Stomach (tissue), 8 donors: ENCODE measurements at regions not wholly inside any gene's neighbourhood (a gene's known extent, or its start where the extent isn't known, plus 50 kb on each side); places are given as distances from the start of the nearest gene placed in this dataset.

Experiments
- DNase-seq, 2 donors: peaks; one replicate each; pipeline versions ENCODE4 v3.0.0 to v3.0.0-alpha.2; 2013 to 2019
- H3K27ac ChIP-seq, 5 donors: fragments of 200-600 bp in 4 of 5; sonication (generic) in 4 of 5; one replicate each; pipeline ENCODE4 v1.5.1; 2013 to 2019; ENCODE audit warnings: mild to moderate bottlenecking in 1 of 5, moderate library complexity in 1 of 5
- H3K27me3 ChIP-seq, 3 donors: fragments of 200-600 bp; sonication (generic); one replicate each; pipeline ENCODE4 v1.5.1; 2017 to 2019; ENCODE audit warnings: mixed run types in 1 of 3
- H3K36me3 ChIP-seq, 4 donors: fragments of 200-600 bp; sonication (generic); 1 replicate in 3 of 4; 2 replicates in 1 of 4; pipeline ENCODE4 v1.5.1; 2016 to 2019
- H3K4me1 ChIP-seq, 4 donors: fragments of 200-600 bp; sonication (generic); one replicate each; pipeline ENCODE4 v1.5.1; 2016 to 2019
- H3K4me3 ChIP-seq, 4 donors: fragments of 200-600 bp; sonication (generic) in 3 of 4; one replicate each; pipeline ENCODE4 v1.5.1; 2016 to 2019; ENCODE audit warnings: mild to moderate bottlenecking in 1 of 4
- H3K9me3 ChIP-seq, 4 donors: fragments of 200-600 bp; sonication (generic); one replicate each; pipeline ENCODE4 v1.5.1; 2016 to 2019
- CTCF ChIP-seq, 7 experiments: fragments of 450-650 bp in 4 of 7; fragments of 200-600 bp in 3 of 7; sonication (generic) in 3 of 7; IDR thresholded peaks; one replicate each; pipeline ENCODE4 v1.5.1; 2016 to 2019; ENCODE audit warnings: antibody characterized with exemption in 7 of 7, control low read depth in 2 of 7, mild to moderate bottlenecking in 1 of 7
- EP300 ChIP-seq: sonication (generic); formaldehyde crosslinking; IDR thresholded peaks from one replicate; pipeline ENCODE4 v1.6.1; 2017; ENCODE audit warnings: antibody characterized with exemption
- POLR2A ChIP-seq, 4 donors: fragments of 450-650 bp; IDR thresholded peaks; one replicate each; pipeline ENCODE4 v1.6.1; 2016; ENCODE audit warnings: antibody characterized with exemption in 4 of 4, control low read depth in 2 of 4, mild to moderate bottlenecking in 1 of 4, moderate library complexity in 1 of 4
- POLR2AphosphoS5 ChIP-seq, 3 donors: sonication (generic); formaldehyde crosslinking; IDR thresholded peaks; one replicate each; pipeline ENCODE4 v1.6.1; 2016; ENCODE audit warnings: antibody characterized with exemption in 3 of 3
- WGBS, 5 donors: extraction: QIAGEN DNeasy Blood & Tissue Kit in 3 of 5; methylation state at CpG; one replicate each; pipeline versions ENCODE4 v1.1.5 to v1.1.7; 2013 to 2018; 5-methylcytosine and 5-hydroxymethylcytosine counted together
- intact Hi-C: fragments of 100-400 bp; cut with DNase I; formaldehyde crosslinking; loops from one replicate; pipeline ENCODE4 v1.15.1; 2023; ENCODE audit warnings: low total_unique reads
- donor health status: healthy with polysubstance abuse.
- donor health status: Bipolar disorder and iron deficiency.
- donor health status: healthy.

- Histone ChIP-seq H3K36me3 (no peaks in the 10 kb centered on the region), H3K4me1 (no peaks in the 10 kb centered on the region), H3K27ac (no peak overlapping the region), H3K4me3 (no peak overlapping the region), H3K27me3 (no peaks in the 10 kb centered on the region), H3K9me3 (peaks cover 0 to 3% (median 0%) of the 10 kb centered on the region in 4 donors)
- 36 to 59% (median 45%) methylated on average over 6 of the region's 6 CpGs for WGBS, 5 donors
- no peak for TF ChIP-seq CTCF (IDR thresholded peaks at IDR 0.05)
- TF ChIP-seq POLR2A (IDR thresholded peaks at IDR 0.05): no peak
- no peak for TF ChIP-seq EP300
- no peak for TF ChIP-seq POLR2AphosphoS5 (IDR thresholded peaks at IDR 0.05)
- peak in 1 of 2 donors; percentile 11 for DNase-seq
- intact Hi-C loops: no loop called here
Measured at GRCh38 chr13:105719859-105720258, 815.6 kb downstream of the EFNB2 start.

- intact Hi-C loops: no loop called here
- H3K27ac ChIP-seq: no peak overlapping the region
- no peaks in the 10 kb centered on the region for H3K4me1 ChIP-seq
- WGBS, 5 donors: 76 to 85% (median 83%) methylated on average over 3 of the region's 3 CpGs
- H3K27me3 ChIP-seq: no peaks in the 10 kb centered on the region
- no peaks in the 10 kb centered on the region for H3K36me3 ChIP-seq
- no peak overlapping the region for H3K4me3 ChIP-seq
- TF ChIP-seq POLR2AphosphoS5 (IDR thresholded peaks at IDR 0.05): no peak
- no peaks in the 10 kb centered on the region for H3K9me3 ChIP-seq
- DNase-seq: no peak
Measured at GRCh38 chr13:105709181-105709580, 826.3 kb downstream of the EFNB2 start.

- Histone ChIP-seq H3K4me3 (no peak overlapping the region), H3K27ac (no peak overlapping the region), H3K36me3 (no peaks in the 10 kb centered on the region), H3K4me1 (no peaks in the 10 kb centered on the region), H3K27me3 (no peaks in the 10 kb centered on the region), H3K9me3 (no peaks in the 10 kb centered on the region)
- DNase-seq: no peak
- TF ChIP-seq POLR2A (IDR thresholded peaks at IDR 0.05) (no peak), POLR2AphosphoS5 (IDR thresholded peaks at IDR 0.05) (no peak), CTCF (IDR thresholded peaks at IDR 0.05) (no peak), EP300 (no peak)
- 74 to 95% (median 92%) methylated on average over 3 of the region's 3 CpGs for WGBS, 5 donors
- intact Hi-C loops: no loop called here
Measured at GRCh38 chr13:105703843-105704242, 831.6 kb downstream of the EFNB2 start.

- DNase-seq: no peak
- Histone ChIP-seq H3K4me3 (no peak overlapping the region), H3K36me3 (no peaks in the 10 kb centered on the region), H3K4me1 (no peaks in the 10 kb centered on the region), H3K27me3 (no peaks in the 10 kb centered on the region), H3K27ac (no peak overlapping the region), H3K9me3 (no peaks in the 10 kb centered on the region)
- TF ChIP-seq EP300 (no peak), CTCF (IDR thresholded peaks at IDR 0.05) (no peak), POLR2AphosphoS5 (IDR thresholded peaks at IDR 0.05) (no peak), POLR2A (IDR thresholded peaks at IDR 0.05) (no peak)
- 30 to 48% (median 39%) methylated on average over 4 of the region's 4 CpGs for WGBS, 5 donors
- intact Hi-C loops: no loop called here
Measured at GRCh38 chr13:105702441-105702840, 833.0 kb downstream of the EFNB2 start.

GRCh38 chr13:105692769-105693168 is 842.7 kb downstream of the EFNB2 start:
- 82 to 85% (median 83%) methylated on average over 5 of the region's 5 CpGs for WGBS, 5 donors
- no peaks in the 10 kb centered on the region for H3K4me1 ChIP-seq
- intact Hi-C loops: no loop called here
- no peak for TF ChIP-seq POLR2AphosphoS5 (IDR thresholded peaks at IDR 0.05)
- TF ChIP-seq POLR2A (IDR thresholded peaks at IDR 0.05): no peak
- no peak for TF ChIP-seq CTCF (IDR thresholded peaks at IDR 0.05)
- TF ChIP-seq EP300: no peak
- no peak overlapping the region for H3K4me3 ChIP-seq
- no peak overlapping the region for H3K27ac ChIP-seq
- no peaks in the 10 kb centered on the region for H3K9me3 ChIP-seq
- no peaks in the 10 kb centered on the region for H3K36me3 ChIP-seq
- DNase-seq: no peak
- H3K27me3 ChIP-seq: no peaks in the 10 kb centered on the region
